Ishikawa (cell line): ENCODE measurements at regions not wholly inside any gene's neighbourhood (a gene's known extent, or its start where the extent isn't known, plus 50 kb on each side); places are given as distances from the start of the nearest gene placed in this dataset.

Experiments
- CEBPB ChIP-seq: IDR thresholded peaks from 2 replicates; pipeline ENCODE4 v1.6.1; 2012
- CREB1 ChIP-seq: IDR thresholded peaks from 2 replicates; pipeline ENCODE4 v1.6.1; 2012; ENCODE audit warnings: low read depth
- EGR1 ChIP-seq: IDR thresholded peaks from 2 replicates; pipeline ENCODE4 v1.6.1; 2012
- EP300 ChIP-seq: IDR thresholded peaks from 2 replicates; pipeline ENCODE4 v1.6.1; 2012; ENCODE audit warnings: borderline replicate concordance
- FOXM1 ChIP-seq: IDR thresholded peaks from 2 replicates; pipeline ENCODE4 v1.6.1; 2012; ENCODE audit warnings: low read depth, borderline replicate concordance
- NFIC ChIP-seq: IDR thresholded peaks from 2 replicates; pipeline ENCODE4 v1.6.1; 2012
- RAD21 ChIP-seq: IDR thresholded peaks from 2 replicates; pipeline ENCODE4 v1.6.1; 2012; ENCODE audit warnings: low read depth
- TAF1 ChIP-seq: IDR thresholded peaks from 2 replicates; pipeline ENCODE4 v1.6.1; 2012; ENCODE audit warnings: low read depth, mild to moderate bottlenecking
- TCF12 ChIP-seq: IDR thresholded peaks from 2 replicates; pipeline ENCODE4 v1.6.1; 2012; ENCODE audit warnings: low read depth
- TEAD4 ChIP-seq: IDR thresholded peaks from 2 replicates; pipeline ENCODE4 v1.6.1; 2012
- YY1 ChIP-seq: IDR thresholded peaks from 2 replicates; pipeline ENCODE4 v1.6.1; 2012; ENCODE audit warnings: low read depth
- ZBTB7A ChIP-seq: IDR thresholded peaks from 2 replicates; pipeline ENCODE4 v1.6.1; 2012; ENCODE audit warnings: low read depth
- TF ChIP-seq, protein P1 (sequence below): IDR thresholded peaks from 2 replicates; pipeline ENCODE4 v1.6.1; 2012; ENCODE audit warnings: low read depth, mild to moderate bottlenecking
- TF ChIP-seq, protein P2 (sequence below): IDR thresholded peaks from 2 replicates; pipeline ENCODE4 v1.6.1; 2012
- TF ChIP-seq, protein P3 (sequence below): IDR thresholded peaks from 2 replicates; pipeline ENCODE4 v1.6.1; 2012

DNA sequence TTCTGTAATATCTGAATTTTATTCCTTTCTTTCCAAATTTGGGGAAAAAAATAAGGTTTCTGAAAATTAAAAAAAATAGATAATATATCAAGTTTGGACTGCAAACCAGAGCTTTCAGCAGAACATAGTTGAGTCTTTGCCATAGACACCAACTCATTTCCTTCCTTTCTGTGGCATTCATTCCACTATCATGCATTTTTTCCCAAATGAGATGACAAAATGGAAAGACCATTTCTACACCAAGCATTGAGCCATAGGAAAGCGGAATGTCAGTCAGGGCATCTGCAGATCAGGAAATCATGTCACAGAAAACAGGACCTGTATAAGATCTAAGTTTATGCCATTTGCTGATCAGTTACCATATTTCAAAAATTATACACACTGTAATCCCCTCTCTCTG, 333.3 kb upstream of the THBS1 start:
- TF ChIP-seq NFIC, result no peak
- TF ChIP-seq CEBPB, result no peak
- TF ChIP-seq ZBTB7A, result no peak
- TF ChIP-seq, protein P1, sequence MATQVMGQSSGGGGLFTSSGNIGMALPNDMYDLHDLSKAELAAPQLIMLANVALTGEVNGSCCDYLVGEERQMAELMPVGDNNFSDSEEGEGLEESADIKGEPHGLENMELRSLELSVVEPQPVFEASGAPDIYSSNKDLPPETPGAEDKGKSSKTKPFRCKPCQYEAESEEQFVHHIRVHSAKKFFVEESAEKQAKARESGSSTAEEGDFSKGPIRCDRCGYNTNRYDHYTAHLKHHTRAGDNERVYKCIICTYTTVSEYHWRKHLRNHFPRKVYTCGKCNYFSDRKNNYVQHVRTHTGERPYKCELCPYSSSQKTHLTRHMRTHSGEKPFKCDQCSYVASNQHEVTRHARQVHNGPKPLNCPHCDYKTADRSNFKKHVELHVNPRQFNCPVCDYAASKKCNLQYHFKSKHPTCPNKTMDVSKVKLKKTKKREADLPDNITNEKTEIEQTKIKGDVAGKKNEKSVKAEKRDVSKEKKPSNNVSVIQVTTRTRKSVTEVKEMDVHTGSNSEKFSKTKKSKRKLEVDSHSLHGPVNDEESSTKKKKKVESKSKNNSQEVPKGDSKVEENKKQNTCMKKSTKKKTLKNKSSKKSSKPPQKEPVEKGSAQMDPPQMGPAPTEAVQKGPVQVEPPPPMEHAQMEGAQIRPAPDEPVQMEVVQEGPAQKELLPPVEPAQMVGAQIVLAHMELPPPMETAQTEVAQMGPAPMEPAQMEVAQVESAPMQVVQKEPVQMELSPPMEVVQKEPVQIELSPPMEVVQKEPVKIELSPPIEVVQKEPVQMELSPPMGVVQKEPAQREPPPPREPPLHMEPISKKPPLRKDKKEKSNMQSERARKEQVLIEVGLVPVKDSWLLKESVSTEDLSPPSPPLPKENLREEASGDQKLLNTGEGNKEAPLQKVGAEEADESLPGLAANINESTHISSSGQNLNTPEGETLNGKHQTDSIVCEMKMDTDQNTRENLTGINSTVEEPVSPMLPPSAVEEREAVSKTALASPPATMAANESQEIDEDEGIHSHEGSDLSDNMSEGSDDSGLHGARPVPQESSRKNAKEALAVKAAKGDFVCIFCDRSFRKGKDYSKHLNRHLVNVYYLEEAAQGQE, result no peak
- TF ChIP-seq RAD21, result no peak
- TF ChIP-seq FOXM1, result no peak
- TF ChIP-seq TCF12, result no peak
- no peak for TF ChIP-seq TEAD4
- TF ChIP-seq, protein P2, sequence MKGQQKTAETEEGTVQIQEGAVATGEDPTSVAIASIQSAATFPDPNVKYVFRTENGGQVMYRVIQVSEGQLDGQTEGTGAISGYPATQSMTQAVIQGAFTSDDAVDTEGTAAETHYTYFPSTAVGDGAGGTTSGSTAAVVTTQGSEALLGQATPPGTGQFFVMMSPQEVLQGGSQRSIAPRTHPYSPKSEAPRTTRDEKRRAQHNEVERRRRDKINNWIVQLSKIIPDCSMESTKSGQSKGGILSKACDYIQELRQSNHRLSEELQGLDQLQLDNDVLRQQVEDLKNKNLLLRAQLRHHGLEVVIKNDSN, result no peak
- TF ChIP-seq YY1, result no peak
- TF ChIP-seq, protein P3, sequence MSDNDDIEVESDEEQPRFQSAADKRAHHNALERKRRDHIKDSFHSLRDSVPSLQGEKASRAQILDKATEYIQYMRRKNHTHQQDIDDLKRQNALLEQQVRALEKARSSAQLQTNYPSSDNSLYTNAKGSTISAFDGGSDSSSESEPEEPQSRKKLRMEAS, result no peak
- no peak for TF ChIP-seq EGR1
- TF ChIP-seq EP300, result no peak
- no peak for TF ChIP-seq CREB1
- TF ChIP-seq TAF1, result no peak

DNA sequence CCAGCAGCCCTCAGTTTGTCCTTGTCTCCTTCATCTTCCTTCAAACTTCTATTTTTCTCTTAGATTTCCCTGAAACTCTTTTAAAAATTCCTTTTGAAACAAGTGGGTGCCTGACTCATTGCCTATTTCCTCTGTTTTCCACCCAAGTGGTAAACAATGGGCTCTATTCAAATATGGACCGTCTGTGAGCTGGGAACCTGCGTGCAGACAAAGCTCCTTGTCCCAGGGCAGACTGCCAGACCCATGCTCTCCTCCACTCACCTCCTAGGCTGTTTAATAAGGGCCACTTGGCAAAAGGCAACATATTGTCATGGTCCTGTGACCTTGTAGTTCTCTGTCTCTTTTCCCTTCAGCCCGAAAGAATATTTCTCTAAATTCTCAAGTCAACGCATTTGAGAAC, 332.7 kb upstream of the THBS1 start:
- TF ChIP-seq ZBTB7A (no peak), NFIC (peak; percentile 85), FOXM1 (peak; percentile 37; the same call in 1 of the 2 replicates), TEAD4 (peak; percentile 18; the same call in 1 of the 2 replicates), EP300 (peak; percentile 81), TCF12 (peak; percentile 65), TAF1 (no peak), CEBPB (no peak), CREB1 (no peak), YY1 (no peak), RAD21 (no peak)
- TF ChIP-seq, protein P3, result no peak

DNA sequence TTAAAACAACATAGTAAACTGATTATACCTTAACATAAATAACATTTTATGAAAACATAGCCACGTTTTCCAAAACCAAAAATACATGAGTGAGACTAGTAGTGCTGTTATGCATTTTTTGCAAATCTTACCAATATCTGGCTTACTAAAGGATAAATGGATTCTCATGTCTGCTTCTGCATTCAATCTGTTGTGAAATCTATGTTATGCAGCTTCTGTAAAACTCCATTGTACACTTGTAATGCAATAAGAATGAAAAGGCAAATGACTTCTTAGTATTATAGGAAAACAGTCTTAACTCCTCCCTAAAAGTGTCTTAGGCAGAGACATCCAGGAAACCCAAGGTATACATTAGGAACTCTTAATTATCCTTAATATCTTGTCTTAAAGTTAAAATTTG, 330.9 kb upstream of the THBS1 start:
- TF ChIP-seq YY1 (no peak), NFIC (no peak), TEAD4 (no peak), CEBPB (no peak), FOXM1 (no peak)

DNA sequence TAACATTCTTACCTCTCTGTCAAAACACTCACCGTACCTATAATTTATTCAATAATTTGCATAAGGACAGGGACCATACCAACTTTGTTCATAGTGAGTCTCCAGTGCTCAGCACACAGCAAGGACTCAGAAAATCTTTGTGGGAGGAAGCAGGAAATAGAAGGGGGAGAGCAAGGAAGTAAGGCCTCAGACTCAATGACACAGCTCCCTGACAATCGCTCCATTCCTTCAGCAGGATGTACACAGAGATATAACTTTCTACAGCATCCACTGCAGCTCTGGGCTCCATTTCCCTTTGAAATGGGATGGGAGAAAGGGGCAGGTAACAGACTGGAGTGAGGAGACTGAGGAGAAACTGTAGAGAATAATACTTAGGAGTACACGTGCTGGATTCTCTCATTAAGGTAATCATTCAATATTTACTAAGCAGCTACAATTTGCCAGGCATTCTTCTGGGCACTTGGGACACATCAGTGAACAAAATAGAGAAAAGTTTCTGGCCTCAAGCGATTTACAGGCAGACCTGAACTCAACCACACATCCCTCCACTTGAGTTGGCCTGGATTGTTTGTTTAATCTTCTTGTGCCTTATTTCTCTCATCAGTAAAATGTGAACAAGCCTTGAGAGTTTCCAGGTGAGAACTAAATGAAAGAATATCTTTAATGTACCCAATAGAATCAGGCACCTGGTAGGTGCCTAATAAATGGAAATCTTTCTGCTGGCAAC, 330.3 kb upstream of the THBS1 start:
- TF ChIP-seq, protein P2, result no peak
- TF ChIP-seq CREB1 (no peak), TCF12 (no peak), ZBTB7A (no peak), NFIC (no peak)
- TF ChIP-seq, protein P1, result no peak

DNA sequence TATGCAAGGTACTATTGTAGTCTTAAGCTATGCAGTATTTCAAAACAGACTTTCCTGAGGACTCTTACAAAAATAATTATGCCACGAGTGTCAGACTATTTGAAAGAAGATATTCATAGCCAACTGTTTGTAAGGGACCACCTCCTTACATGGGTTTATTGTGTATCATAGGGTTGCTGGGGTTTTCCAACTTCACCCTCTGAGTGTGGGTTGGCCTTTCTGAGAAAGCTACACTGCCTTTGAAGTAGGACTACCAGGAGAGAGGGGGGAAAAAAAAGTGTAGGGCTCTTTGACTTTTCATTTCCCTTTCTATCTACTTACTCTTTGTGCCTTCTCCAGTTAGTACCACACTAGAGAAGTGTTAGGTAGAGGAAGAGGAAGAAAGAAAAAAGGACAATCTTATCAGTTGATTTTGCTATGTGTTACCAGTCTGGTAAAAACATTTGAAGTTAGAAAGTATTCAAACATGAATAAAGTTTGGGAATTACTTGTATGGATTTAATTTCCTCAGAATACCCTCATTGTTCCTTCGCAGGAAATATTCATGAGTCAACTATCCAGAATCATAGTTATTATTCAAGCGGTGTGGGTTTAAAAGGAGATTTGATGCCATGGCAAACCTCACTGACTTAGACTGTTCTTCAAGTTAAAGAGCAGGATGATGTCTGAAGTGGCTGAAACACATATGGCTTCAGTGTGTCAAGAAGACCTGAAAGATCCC, 329.3 kb upstream of the THBS1 start:
- TF ChIP-seq ZBTB7A (no peak), NFIC (no peak), TAF1 (no peak), TCF12 (no peak), EGR1 (no peak), EP300 (no peak), CREB1 (no peak), FOXM1 (no peak), CEBPB (no peak), TEAD4 (no peak), YY1 (no peak), RAD21 (no peak)
- TF ChIP-seq, protein P1, result no peak
- TF ChIP-seq, protein P3, result no peak
- TF ChIP-seq, protein P2, result no peak
